Neural progenitor cell (in vitro differentiated cells): ENCODE measurements at regions not wholly inside any gene's neighbourhood (a gene's known extent, or its start where the extent isn't known, plus 50 kb on each side); places are given as distances from the start of the nearest gene placed in this dataset.

Experiments
- EZH2phosphoT487 ChIP-seq: fragments of 200-600 bp; sonication (generic); IDR thresholded peaks from 2 replicates; pipeline ENCODE4 v1.6.1; 2017; ENCODE audit warnings: antibody characterized with exemption
- TF ChIP-seq, protein P1 (sequence below): fragments of 200-600 bp; sonication (generic); IDR thresholded peaks from 2 replicates; pipeline ENCODE4 v1.5.1; 2017; ENCODE audit warnings: antibody characterized with exemption, mild to moderate bottlenecking

DNA sequence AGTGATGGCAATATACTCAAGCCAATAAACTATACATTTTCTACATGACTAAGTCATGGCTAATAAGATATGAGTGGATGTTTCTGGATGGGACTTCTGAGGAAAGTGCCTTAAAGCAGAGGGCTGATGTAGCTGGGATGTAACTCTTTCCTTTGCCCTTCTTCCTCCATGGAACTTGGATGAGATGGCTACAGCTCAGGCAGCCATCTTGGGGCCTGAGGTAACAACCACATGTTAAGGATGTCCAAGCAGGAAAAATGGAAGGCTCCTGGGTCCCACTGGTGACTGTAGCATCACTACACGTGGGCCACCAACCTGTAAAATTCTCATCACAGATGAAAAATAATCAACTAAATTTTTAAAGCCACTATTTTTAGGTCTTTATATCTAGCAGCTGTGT lies 54.4 kb upstream of the GRIP1 start:
- TF ChIP-seq, protein P1, sequence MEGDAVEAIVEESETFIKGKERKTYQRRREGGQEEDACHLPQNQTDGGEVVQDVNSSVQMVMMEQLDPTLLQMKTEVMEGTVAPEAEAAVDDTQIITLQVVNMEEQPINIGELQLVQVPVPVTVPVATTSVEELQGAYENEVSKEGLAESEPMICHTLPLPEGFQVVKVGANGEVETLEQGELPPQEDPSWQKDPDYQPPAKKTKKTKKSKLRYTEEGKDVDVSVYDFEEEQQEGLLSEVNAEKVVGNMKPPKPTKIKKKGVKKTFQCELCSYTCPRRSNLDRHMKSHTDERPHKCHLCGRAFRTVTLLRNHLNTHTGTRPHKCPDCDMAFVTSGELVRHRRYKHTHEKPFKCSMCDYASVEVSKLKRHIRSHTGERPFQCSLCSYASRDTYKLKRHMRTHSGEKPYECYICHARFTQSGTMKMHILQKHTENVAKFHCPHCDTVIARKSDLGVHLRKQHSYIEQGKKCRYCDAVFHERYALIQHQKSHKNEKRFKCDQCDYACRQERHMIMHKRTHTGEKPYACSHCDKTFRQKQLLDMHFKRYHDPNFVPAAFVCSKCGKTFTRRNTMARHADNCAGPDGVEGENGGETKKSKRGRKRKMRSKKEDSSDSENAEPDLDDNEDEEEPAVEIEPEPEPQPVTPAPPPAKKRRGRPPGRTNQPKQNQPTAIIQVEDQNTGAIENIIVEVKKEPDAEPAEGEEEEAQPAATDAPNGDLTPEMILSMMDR, result no peak
- TF ChIP-seq EZH2phosphoT487, result no peak
